Fibroblast of lung (primary cell): ENCODE measurements at regions not wholly inside any gene's neighbourhood (a gene's known extent, or its start where the extent isn't known, plus 50 kb on each side); places are given as distances from the start of the nearest gene placed in this dataset.

Source experiments
- CTCF ChIP-seq, 2 donors: IDR thresholded peaks in 1 of 2; conservative IDR thresholded peaks in 1 of 2; 1 replicate in 1 of 2; 2 replicates in 1 of 2; pipeline ENCODE4 v1.5.1; 2011 to 2012; ENCODE audit warnings: low read length in 2 of 2, control low read depth in 1 of 2, inconsistent platforms in 1 of 2, low read depth in 1 of 2, mild to moderate bottlenecking in 1 of 2
- EZH2 ChIP-seq: IDR thresholded peaks from 2 replicates; pipeline ENCODE4 v1.5.1; 2012; ENCODE audit warnings: low read length, control low read depth, mild to moderate bottlenecking; ENCODE audit errors: missing control alignments

GRCh38 chr13:109904218-109904617, 117.8 kb upstream of the IRS2 start:
- no peak for TF ChIP-seq CTCF (conservative IDR thresholded peaks at IDR 0.05 in 1 of 2, IDR thresholded peaks at IDR 0.05 in 1 of 2; ENCODE audit: low read depth in 1 of 2, low read length in 2 of 2)
- TF ChIP-seq EZH2, result no peak
